SK-N-MC (cell line): ENCODE measurements at regions not wholly inside any gene's neighbourhood (a gene's known extent, or its start where the extent isn't known, plus 50 kb on each side); places are given as distances from the start of the nearest gene placed in this dataset.

Experiments used
- EZH2 ChIP-seq: fragments of 200-600 bp; sonication (generic); IDR thresholded peaks from one replicate; pipeline ENCODE4 v1.6.1; 2017; ENCODE audit warnings: antibody characterized with exemption
- FOXP2 ChIP-seq: optimal IDR thresholded peaks from 2 replicates; pipeline ENCODE3; 2011; ENCODE audit warnings: mild to moderate bottlenecking, moderate library complexity; ENCODE audit not compliant: insufficient read depth; ENCODE audit errors: extremely low read length, control extremely low read depth
- POLR2AphosphoS5 ChIP-seq: IDR thresholded peaks from 2 replicates; pipeline ENCODE4 v1.6.1; 2012; ENCODE audit warnings: mild to moderate bottlenecking, low read depth, low read length, borderline replicate concordance

GRCh38 chr15:62288361-62289017, 123.4 kb upstream of the C2CD4B start:
- TF ChIP-seq POLR2AphosphoS5 (no peak), FOXP2 (no peak), EZH2 (no peak)
